Activated CD4-positive, alpha-beta T cell treated with anti-CD3 and anti-CD28 coated beads, Interleukin-2, amount 10 ng/mL, durations not matched to agents 24 days and 14 days (primary cell): ENCODE measurements at regions not wholly inside any gene's neighbourhood (a gene's known extent, or its start where the extent isn't known, plus 50 kb on each side); places are given as distances from the start of the nearest gene placed in this dataset.

Experiments
- DNase-seq: peaks from one replicate; pipeline ENCODE4 v3.0.0; 2022
- H3K27ac Mint-ChIP-seq: one replicate; pipeline ENCODE4 v1.8.0; 2022; ENCODE audit warnings: mild to moderate bottlenecking, mixed read lengths
- H3K27me3 Mint-ChIP-seq: one replicate; pipeline ENCODE4 v1.8.0; 2022; ENCODE audit warnings: mixed read lengths
- H3K36me3 Mint-ChIP-seq: one replicate; pipeline ENCODE4 v1.8.0; 2022; ENCODE audit warnings: low read depth, mild to moderate bottlenecking, mixed read lengths
- H3K4me1 Mint-ChIP-seq: one replicate; pipeline ENCODE4 v1.8.0; 2021; ENCODE audit warnings: mixed read lengths
- H3K4me3 Mint-ChIP-seq: one replicate; pipeline ENCODE4 v1.8.0; 2022; ENCODE audit warnings: mild to moderate bottlenecking, moderate library complexity, mixed read lengths
- H3K9me3 Mint-ChIP-seq: one replicate; pipeline ENCODE4 v1.8.0; 2021; ENCODE audit warnings: mixed read lengths
- intact Hi-C: fragments of 100-400 bp; cut with micrococcal nuclease; formaldehyde crosslinking; loops from one replicate; pipeline ENCODE4 v1.15.1; 2023

GRCh38 chr12:126171937-126172559, 1106.8 kb downstream of the AACS start:
- Mint-ChIP-seq H3K36me3 (no peaks in the 10 kb centered on the region), H3K4me3 (no peak overlapping the region), H3K27ac (no peak overlapping the region), H3K9me3 (no peaks in the 10 kb centered on the region), H3K27me3 (no peaks in the 10 kb centered on the region), H3K4me1 (no peaks in the 10 kb centered on the region)
- DNase-seq: no peak
- intact Hi-C loops: no loop called here

GRCh38 chr12:126182619-126183236, 1117.5 kb downstream of the AACS start:
- Mint-ChIP-seq H3K4me3 (no peak overlapping the region), H3K4me1 (no peaks in the 10 kb centered on the region), H3K27me3 (no peaks in the 10 kb centered on the region), H3K27ac (no peak overlapping the region), H3K9me3 (peaks cover 16% of the 10 kb centered on the region), H3K36me3 (peaks cover 2% of the 10 kb centered on the region)
- intact Hi-C loops: no loop called here
- DNase-seq: no peak

- H3K27me3 Mint-ChIP-seq: no peaks in the 10 kb centered on the region
- H3K4me1 Mint-ChIP-seq: no peaks in the 10 kb centered on the region
- no peak overlapping the region for H3K4me3 Mint-ChIP-seq
- peaks cover 2% of the 10 kb centered on the region for H3K36me3 Mint-ChIP-seq
- H3K9me3 Mint-ChIP-seq: peaks cover 15% of the 10 kb centered on the region
- no peak overlapping the region for H3K27ac Mint-ChIP-seq
- intact Hi-C loops: no loop called here
- no peak for DNase-seq
Measured at GRCh38 chr12:126185025-126185424, 1119.8 kb downstream of the AACS start.

- Mint-ChIP-seq H3K9me3 (no peaks in the 10 kb centered on the region), H3K4me3 (no peak overlapping the region), H3K27ac (no peak overlapping the region), H3K4me1 (no peaks in the 10 kb centered on the region), H3K36me3 (no peaks in the 10 kb centered on the region), H3K27me3 (no peaks in the 10 kb centered on the region)
- intact Hi-C loops: no loop called here
- DNase-seq: no peak
Measured at GRCh38 chr12:126189856-126190255, 1124.6 kb downstream of the AACS start.

GRCh38 chr12:126191031-126191891, 1126.0 kb downstream of the AACS start:
- Mint-ChIP-seq H3K27me3 (no peaks in the 10 kb centered on the region), H3K27ac (no peak overlapping the region), H3K36me3 (no peaks in the 10 kb centered on the region), H3K4me3 (no peak overlapping the region), H3K9me3 (no peaks in the 10 kb centered on the region), H3K4me1 (no peaks in the 10 kb centered on the region)
- intact Hi-C loops: no loop called here
- DNase-seq: no peak

GRCh38 chr12:126191949-126192348, 1126.7 kb downstream of the AACS start:
- Mint-ChIP-seq H3K4me3 (no peak overlapping the region), H3K27ac (no peak overlapping the region), H3K4me1 (no peaks in the 10 kb centered on the region), H3K36me3 (no peaks in the 10 kb centered on the region), H3K27me3 (no peaks in the 10 kb centered on the region), H3K9me3 (no peaks in the 10 kb centered on the region)
- no peak for DNase-seq
- intact Hi-C loops: no loop called here

GRCh38 chr12:126193190-126193589, 1128.0 kb downstream of the AACS start:
- H3K27ac Mint-ChIP-seq: no peak overlapping the region
- H3K27me3 Mint-ChIP-seq: no peaks in the 10 kb centered on the region
- no peaks in the 10 kb centered on the region for H3K4me1 Mint-ChIP-seq
- H3K36me3 Mint-ChIP-seq: no peaks in the 10 kb centered on the region
- intact Hi-C loops: no loop called here
- H3K4me3 Mint-ChIP-seq: no peak overlapping the region
- DNase-seq: no peak
- no peaks in the 10 kb centered on the region for H3K9me3 Mint-ChIP-seq

GRCh38 chr12:126196263-126196662, 1131.0 kb downstream of the AACS start:
- Mint-ChIP-seq H3K9me3 (no peaks in the 10 kb centered on the region), H3K27ac (no peak overlapping the region), H3K27me3 (no peaks in the 10 kb centered on the region), H3K4me1 (no peaks in the 10 kb centered on the region), H3K4me3 (no peak overlapping the region), H3K36me3 (no peaks in the 10 kb centered on the region)
- DNase-seq: no peak
- intact Hi-C loops: no loop called here

- Mint-ChIP-seq H3K9me3 (no peaks in the 10 kb centered on the region), H3K27me3 (no peaks in the 10 kb centered on the region), H3K36me3 (no peaks in the 10 kb centered on the region), H3K4me3 (no peak overlapping the region), H3K27ac (no peak overlapping the region), H3K4me1 (no peaks in the 10 kb centered on the region)
- no peak for DNase-seq
- intact Hi-C loops: no loop called here
Measured at GRCh38 chr12:126198516-126198915, 1133.3 kb downstream of the AACS start.

- Mint-ChIP-seq H3K27me3 (no peaks in the 10 kb centered on the region), H3K4me1 (no peaks in the 10 kb centered on the region), H3K4me3 (no peak overlapping the region), H3K27ac (no peak overlapping the region), H3K9me3 (no peaks in the 10 kb centered on the region), H3K36me3 (no peaks in the 10 kb centered on the region)
- intact Hi-C loops: no loop called here
- no peak for DNase-seq
Measured at GRCh38 chr12:126198966-126199692, 1133.9 kb downstream of the AACS start.

GRCh38 chr12:126201981-126202537, 1136.8 kb downstream of the AACS start:
- Mint-ChIP-seq H3K27me3 (no peaks in the 10 kb centered on the region), H3K9me3 (no peaks in the 10 kb centered on the region), H3K4me3 (no peak overlapping the region), H3K27ac (no peak overlapping the region), H3K4me1 (no peaks in the 10 kb centered on the region), H3K36me3 (no peaks in the 10 kb centered on the region)
- intact Hi-C loops: no loop called here
- DNase-seq: no peak

GRCh38 chr12:126204326-126204725, 1139.1 kb downstream of the AACS start:
- H3K4me1 Mint-ChIP-seq: no peaks in the 10 kb centered on the region
- DNase-seq: no peak
- H3K27me3 Mint-ChIP-seq: no peaks in the 10 kb centered on the region
- H3K4me3 Mint-ChIP-seq: no peak overlapping the region
- H3K27ac Mint-ChIP-seq: no peak overlapping the region
- no peaks in the 10 kb centered on the region for H3K36me3 Mint-ChIP-seq
- intact Hi-C loops: no loop called here
- H3K9me3 Mint-ChIP-seq: no peaks in the 10 kb centered on the region

- intact Hi-C loops: no loop called here
- no peak for DNase-seq
- H3K36me3 Mint-ChIP-seq: no peaks in the 10 kb centered on the region
- no peaks in the 10 kb centered on the region for H3K4me1 Mint-ChIP-seq
- H3K27ac Mint-ChIP-seq: no peak overlapping the region
- H3K4me3 Mint-ChIP-seq: no peak overlapping the region
- H3K9me3 Mint-ChIP-seq: no peaks in the 10 kb centered on the region
- no peaks in the 10 kb centered on the region for H3K27me3 Mint-ChIP-seq
Measured at GRCh38 chr12:126210026-126210425, 1144.8 kb downstream of the AACS start.

GRCh38 chr12:126210448-126210847, 1145.2 kb downstream of the AACS start:
- no peak overlapping the region for H3K4me3 Mint-ChIP-seq
- no peaks in the 10 kb centered on the region for H3K36me3 Mint-ChIP-seq
- no peaks in the 10 kb centered on the region for H3K4me1 Mint-ChIP-seq
- no peaks in the 10 kb centered on the region for H3K9me3 Mint-ChIP-seq
- intact Hi-C loops: no loop called here
- no peak overlapping the region for H3K27ac Mint-ChIP-seq
- DNase-seq: no peak
- H3K27me3 Mint-ChIP-seq: no peaks in the 10 kb centered on the region
